ENCODE measurements at regions not wholly inside any gene's neighbourhood (a gene's known extent, or its start where the extent isn't known, plus 50 kb on each side); places are given as distances from the start of the nearest gene placed in this dataset.
"Not testable (repeated sequence)": the region's sequence is repeated elsewhere in the genome, so short reads cannot be mapped to it uniquely, and the experiment has no call there.

DNA sequence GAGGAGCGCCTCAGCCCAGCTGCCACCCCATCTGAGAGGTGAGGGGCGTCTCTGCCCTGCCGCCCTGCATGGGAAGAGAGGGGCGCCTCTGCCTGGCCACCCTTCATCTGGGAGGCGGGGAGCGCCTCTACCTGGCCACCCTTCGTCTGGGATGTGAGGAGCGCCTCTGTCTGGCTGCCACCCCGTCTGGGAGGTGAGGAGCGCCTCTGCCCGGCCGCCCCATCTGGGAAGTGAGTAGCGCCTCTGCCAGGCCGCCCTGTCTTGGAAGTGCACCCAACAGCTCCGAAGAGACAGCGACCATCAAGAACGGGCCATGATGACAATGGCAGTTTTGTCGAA lies 114.4 kb upstream of the CES5A start:
- intact Hi-C loops (cut with DNase I; ENCODE audit: low total_unique reads): no loop called here
- no peak overlapping the region for H3K27ac ChIP-seq
- H3K4me3 ChIP-seq: peak overlapping the region in 1 of 2 donors; percentile 7
- H3K27me3 ChIP-seq: no peaks in the 10 kb centered on the region
- WGBS, 2 donors: 71 to 83% methylated on average over 7 to 18 of the region's 18 CpGs
- no peaks in the 10 kb centered on the region for H3K36me3 ChIP-seq (ENCODE audit: low read depth, missing control alignments)
- DNase-seq: no peak
- no peaks in the 10 kb centered on the region for H3K9me3 ChIP-seq
- TF ChIP-seq, protein P1, sequence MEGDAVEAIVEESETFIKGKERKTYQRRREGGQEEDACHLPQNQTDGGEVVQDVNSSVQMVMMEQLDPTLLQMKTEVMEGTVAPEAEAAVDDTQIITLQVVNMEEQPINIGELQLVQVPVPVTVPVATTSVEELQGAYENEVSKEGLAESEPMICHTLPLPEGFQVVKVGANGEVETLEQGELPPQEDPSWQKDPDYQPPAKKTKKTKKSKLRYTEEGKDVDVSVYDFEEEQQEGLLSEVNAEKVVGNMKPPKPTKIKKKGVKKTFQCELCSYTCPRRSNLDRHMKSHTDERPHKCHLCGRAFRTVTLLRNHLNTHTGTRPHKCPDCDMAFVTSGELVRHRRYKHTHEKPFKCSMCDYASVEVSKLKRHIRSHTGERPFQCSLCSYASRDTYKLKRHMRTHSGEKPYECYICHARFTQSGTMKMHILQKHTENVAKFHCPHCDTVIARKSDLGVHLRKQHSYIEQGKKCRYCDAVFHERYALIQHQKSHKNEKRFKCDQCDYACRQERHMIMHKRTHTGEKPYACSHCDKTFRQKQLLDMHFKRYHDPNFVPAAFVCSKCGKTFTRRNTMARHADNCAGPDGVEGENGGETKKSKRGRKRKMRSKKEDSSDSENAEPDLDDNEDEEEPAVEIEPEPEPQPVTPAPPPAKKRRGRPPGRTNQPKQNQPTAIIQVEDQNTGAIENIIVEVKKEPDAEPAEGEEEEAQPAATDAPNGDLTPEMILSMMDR (IDR thresholded peaks at IDR 0.05): no peak
- TF ChIP-seq POLR2A (IDR thresholded peaks at IDR 0.05): no peak
- no peaks in the 10 kb centered on the region for H3K4me1 ChIP-seq

GRCh38 chr16:55988850-55989568 lies 113.8 kb upstream of the CES5A start:
- peak overlapping the region in 1 of 2 donors; percentile 7 for H3K4me3 ChIP-seq
- H3K9me3 ChIP-seq; H3K27me3 ChIP-seq; DNase-seq; H3K4me1 ChIP-seq; H3K27ac ChIP-seq; intact Hi-C loops (cut with DNase I; ENCODE audit: low total_unique reads); H3K36me3 ChIP-seq (ENCODE audit: low read depth, missing control alignments): not testable (repeated sequence)
- WGBS, 2 donors: 55 to 79% methylated on average over 4 to 48 of the region's 48 CpGs

DNA sequence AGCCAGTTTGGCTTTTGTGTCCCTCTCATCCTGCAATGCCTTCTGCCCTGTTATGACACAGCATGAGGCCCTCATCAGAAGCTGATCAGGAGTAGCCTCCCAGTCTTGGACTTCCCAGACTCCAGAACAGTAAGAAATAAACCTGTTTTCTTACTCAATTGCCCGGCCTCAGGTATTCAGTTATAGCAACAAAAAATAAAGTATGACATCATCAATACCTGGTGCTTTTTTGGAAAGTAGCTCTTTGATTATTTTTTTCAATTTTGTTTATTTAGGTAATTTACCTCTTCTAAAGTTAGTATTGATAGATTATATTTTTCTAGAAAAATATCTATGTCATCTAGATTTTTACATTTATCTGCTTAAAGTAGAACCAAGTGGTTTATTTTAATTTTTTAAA lies 112.8 kb upstream of the CES5A start:
- TF ChIP-seq, protein P1 (IDR thresholded peaks at IDR 0.05): no peak
- no peak for TF ChIP-seq POLR2A (IDR thresholded peaks at IDR 0.05)

DNA sequence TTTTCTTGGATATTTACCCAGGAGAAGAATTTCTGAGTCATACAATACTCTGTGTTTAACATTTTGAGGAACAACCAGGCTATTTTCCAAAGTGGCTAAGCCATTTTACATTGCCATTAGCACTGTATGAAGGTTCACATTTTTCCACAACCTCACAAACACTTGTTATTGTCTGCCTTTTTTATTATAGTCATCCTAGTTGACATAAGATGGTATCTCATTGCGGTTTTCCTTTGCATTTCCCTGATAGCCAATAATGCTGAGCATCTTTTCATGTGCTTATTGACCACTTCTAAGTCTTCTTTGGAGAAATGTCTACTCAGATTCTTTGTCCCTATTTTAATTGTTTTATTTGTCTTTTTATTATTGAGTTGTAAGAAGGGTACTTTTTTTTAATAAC lies 107.4 kb upstream of the CES5A start:
- Histone ChIP-seq H3K9me3 (no peaks in the 10 kb centered on the region), H3K27me3 (no peaks in the 10 kb centered on the region), H3K27ac (no peak overlapping the region), H3K4me1 (no peaks in the 10 kb centered on the region), H3K36me3 (ENCODE audit: low read depth, missing control alignments) (no peaks in the 10 kb centered on the region), H3K4me3 (no peak overlapping the region)
- no peak for TF ChIP-seq POLR2A (IDR thresholded peaks at IDR 0.05)
- TF ChIP-seq, protein P1 (IDR thresholded peaks at IDR 0.05): no peak
- 88 to 94% methylated on average over 1 of the region's 1 CpG for WGBS, 2 donors
- intact Hi-C loops (cut with DNase I; ENCODE audit: low total_unique reads): no loop called here
- no peak for DNase-seq

More for the DNA sequence above, 112.8 kb upstream of the CES5A start:
- WGBS, 2 donors: 95 to 100% methylated on average over 1 of the region's 1 CpG
- Histone ChIP-seq H3K9me3 (no peaks in the 10 kb centered on the region), H3K4me3 (no peak overlapping the region), H3K27ac (no peak overlapping the region), H3K4me1 (no peaks in the 10 kb centered on the region), H3K27me3 (no peaks in the 10 kb centered on the region), H3K36me3 (ENCODE audit: low read depth, missing control alignments) (no peaks in the 10 kb centered on the region)
- no peak for DNase-seq
- intact Hi-C loops (cut with DNase I; ENCODE audit: low total_unique reads): no loop called here

DNA sequence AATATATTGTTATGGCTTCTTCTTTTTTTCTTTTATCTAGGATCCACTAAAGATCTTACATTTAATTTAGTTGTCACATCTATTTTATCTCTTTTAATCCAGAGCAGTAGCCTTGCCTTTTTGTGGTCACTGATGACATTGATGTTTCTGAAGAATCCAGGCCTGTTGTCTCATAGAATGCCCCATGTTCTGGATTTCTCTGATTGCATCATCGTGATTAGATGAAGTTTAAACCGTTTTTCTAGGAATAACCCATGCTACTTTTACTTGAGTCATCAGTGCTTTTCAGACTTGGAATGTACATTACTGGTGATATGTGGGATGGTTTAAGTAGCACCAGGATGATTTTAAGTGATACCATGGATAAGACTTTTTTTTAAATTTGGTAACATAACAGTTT lies 106.4 kb upstream of the CES5A start:
- TF ChIP-seq POLR2A (IDR thresholded peaks at IDR 0.05): no peak
- TF ChIP-seq, protein P1 (IDR thresholded peaks at IDR 0.05): no peak
- Histone ChIP-seq H3K27me3 (no peaks in the 10 kb centered on the region), H3K27ac (no peak overlapping the region), H3K36me3 (ENCODE audit: low read depth, missing control alignments) (no peaks in the 10 kb centered on the region), H3K9me3 (no peaks in the 10 kb centered on the region), H3K4me1 (no peaks in the 10 kb centered on the region), H3K4me3 (no peak overlapping the region)
- intact Hi-C loops (cut with DNase I; ENCODE audit: low total_unique reads): no loop called here
- 87% methylated on average over 2 of the region's 2 CpGs for WGBS, 2 donors
- DNase-seq: no peak
